HepG2 (cell line): ENCODE measurements at regions not wholly inside any gene's neighbourhood (a gene's known extent, or its start where the extent isn't known, plus 50 kb on each side); places are given as distances from the start of the nearest gene placed in this dataset.

Source experiments
- ATAC-seq: fragments of 200-7000 bp; cut with Tn5 transposase; 3 replicates; pipeline ENCODE4 v1.9.1; 2020; ENCODE audit warnings: mild to moderate bottlenecking, moderate library complexity
- BruUV-seq: library from RNA; stranded (reverse); fragments of 400-500 nt; replicated peaks from 2 replicates; lab custom pipeline; 2021; lab: Mats Ljungman, UMichigan
- CTCF ChIA-PET: fragments of 300-600 bp; formaldehyde crosslinking; extraction: SDS; loops from one replicate; lab custom pipeline; 2021; ENCODE audit warnings: low total read pairs, inconsistent platforms, low intra/inter-chr PET ratio; lab: Yijun Ruan, JAX
- POLR2A ChIA-PET: fragments of 350-600 bp; sonication (Branson Sonifier 250); formaldehyde crosslinking; loops from one replicate; lab custom pipeline; 2020; ENCODE audit warnings: antibody characterized with exemption, inconsistent platforms; lab: Yijun Ruan, JAX
- DNase-seq: peaks from one replicate; pipeline ENCODE4 v3.0.0-alpha.2; 2015; ENCODE audit warnings: low spot score
- FAIRE-seq: peaks from 3 replicates; lab custom pipeline; 2011; peaks lifted over from hg19 to GRCh38; lab: Jason Lieb, UNC
- H2AFZ ChIP-seq: one replicate; pipeline ENCODE4 v1.6.1; 2011; ENCODE audit warnings: low read length, inconsistent platforms
- H3K27ac ChIP-seq: fragments of 300-600 bp; 3 replicates; pipeline ENCODE4 v1.8.0; 2011; ENCODE audit warnings: mixed run types, mild to moderate bottlenecking, mixed read lengths, low read length, inconsistent platforms; ENCODE audit not compliant: insufficient read depth; ENCODE audit errors: extremely low read length
- H3K27me3 ChIP-seq, 2 experiments: fragments of 200-600 bp in 1 of 2; 2 replicates in 1 of 2; 3 replicates in 1 of 2; pipeline versions ENCODE4 v1.6.0 to v1.8.0; 2011; ENCODE audit warnings: low read length in 2 of 2, mild to moderate bottlenecking in 2 of 2, moderate library complexity in 2 of 2, inconsistent platforms in 1 of 2; ENCODE audit not compliant: insufficient read depth in 2 of 2, control insufficient read depth in 1 of 2
- H3K36me3 ChIP-seq, 2 experiments: fragments of 200-600 bp in 1 of 2; replicated peaks in 1 of 2; 2 replicates in 1 of 2; 3 replicates in 1 of 2; pipeline versions ENCODE4 v1.5.1 to v1.8.0; 2011; ENCODE audit warnings: low read length in 2 of 2, inconsistent platforms in 1 of 2; ENCODE audit not compliant: insufficient read depth in 2 of 2, control insufficient read depth in 1 of 2
- H3K4me1 ChIP-seq: 2 replicates; pipeline ENCODE4 v1.5.1; 2012; ENCODE audit warnings: low read length, inconsistent platforms; ENCODE audit not compliant: insufficient read depth
- H3K4me2 ChIP-seq: 2 replicates; pipeline ENCODE4 v1.6.0; 2011; ENCODE audit warnings: low read depth, low read length, inconsistent platforms
- H3K4me3 ChIP-seq, 3 experiments: fragments of 200-600 bp in 1 of 3; sonication (generic), shearing (Covaris generic) in 1 of 3; replicated peaks in 1 of 3; 2 replicates each; pipeline ENCODE4 v1.5.1; 2011 to 2016; ENCODE audit warnings: low read length in 3 of 3, inconsistent platforms in 2 of 3, low read depth in 2 of 3, mild to moderate bottlenecking in 2 of 3, control low read depth in 1 of 3, mixed read lengths in 1 of 3; ENCODE audit not compliant: insufficient read depth in 1 of 3
- H3K79me2 ChIP-seq: one replicate; pipeline ENCODE4 v1.6.1; 2011; ENCODE audit warnings: low read length, inconsistent platforms; ENCODE audit not compliant: insufficient read depth
- H3K9ac ChIP-seq: 2 replicates; pipeline ENCODE4 v1.6.0; 2011; ENCODE audit warnings: mild to moderate bottlenecking, low read depth, low read length, inconsistent platforms; ENCODE audit not compliant: insufficient read depth
- H3K9me3 ChIP-seq: 2 replicates; pipeline ENCODE4 v1.5.1; 2012; ENCODE audit warnings: mild to moderate bottlenecking, low read length
- H4K20me1 ChIP-seq: 2 replicates; pipeline ENCODE4 v1.6.0; 2011; ENCODE audit warnings: inconsistent platforms, mild to moderate bottlenecking, low read length, moderate library complexity; ENCODE audit not compliant: insufficient read depth
- CSRNP1 ChIP-seq: sonication (generic); formaldehyde crosslinking; IDR thresholded peaks from 2 replicates; pipeline ENCODE4 v1.8.1; 2023; ENCODE audit warnings: mild to moderate bottlenecking, missing genetic modification reagents
- CTCF ChIP-seq: sonication (generic); formaldehyde crosslinking; IDR thresholded peaks from 2 replicates; pipeline ENCODE4 v1.5.0; 2020; ENCODE audit warnings: mild to moderate bottlenecking, missing genetic modification reagents, moderate library complexity
- FOSL2 ChIP-seq: sonication (generic); formaldehyde crosslinking; IDR thresholded peaks from 2 replicates; pipeline ENCODE4 v1.4.0; 2020; ENCODE audit warnings: missing genetic modification reagents
- HBP1 ChIP-seq: IDR thresholded peaks from 2 replicates; pipeline ENCODE4 v1.6.1; 2016; ENCODE audit warnings: low read depth, control low read depth
- KDM2A ChIP-seq: sonication (generic); formaldehyde crosslinking; IDR thresholded peaks from 2 replicates; pipeline ENCODE4 v1.4.0; 2020; ENCODE audit warnings: low read depth, missing genetic modification reagents, borderline replicate concordance
- MEF2D ChIP-seq: sonication (generic); formaldehyde crosslinking; IDR thresholded peaks from 2 replicates; pipeline ENCODE4 v1.5.1; 2020; ENCODE audit warnings: mild to moderate bottlenecking, missing genetic modification reagents
- MYC ChIP-seq: sonication (generic); formaldehyde crosslinking; IDR thresholded peaks from 2 replicates; pipeline ENCODE4 v1.9.0; 2021; ENCODE audit warnings: missing genetic modification reagents, borderline replicate concordance
- NFATC3 ChIP-seq: sonication (generic); formaldehyde crosslinking; IDR thresholded peaks from 2 replicates; pipeline ENCODE4 v1.5.1; 2020; ENCODE audit warnings: mild to moderate bottlenecking, missing genetic modification reagents
- NR2F2 ChIP-seq: IDR thresholded peaks from 2 replicates; pipeline ENCODE4 v1.6.1; 2012; ENCODE audit warnings: low read depth, inconsistent platforms, borderline replicate concordance
- PAF1 ChIP-seq: IDR thresholded peaks from 2 replicates; pipeline ENCODE4 v1.6.1; 2016; ENCODE audit warnings: missing genetic modification reagents, missing compliant biosample characterization
- SMC3 ChIP-seq: IDR thresholded peaks from 2 replicates; pipeline ENCODE4 v1.6.1; 2011; ENCODE audit warnings: low read length, improper control_type of control experiment
- STAG1 ChIP-seq: sonication (generic); formaldehyde crosslinking; IDR thresholded peaks from 2 replicates; pipeline ENCODE4 v1.4.0; 2020; ENCODE audit warnings: missing genetic modification reagents
- ZGPAT ChIP-seq: IDR thresholded peaks from 2 replicates; pipeline ENCODE4 v1.6.1; 2016; ENCODE audit warnings: mild to moderate bottlenecking
- ZNF263 ChIP-seq: sonication (generic); formaldehyde crosslinking; IDR thresholded peaks from 2 replicates; pipeline ENCODE4 v1.4.0; 2020; ENCODE audit warnings: missing genetic modification reagents
- WGBS: methylation state at CpG from one replicate; pipeline ENCODE4 v1.1.6; 2017; ENCODE audit warnings: low lambda C conversion rate; 5-methylcytosine and 5-hydroxymethylcytosine counted together
- in situ Hi-C: cut with HindIII; loops from 2 replicates; pipeline ENCODE4 v1.10.0; 2017; ENCODE audit warnings: low pct_unique_long_range_greater_than_20kb; ENCODE audit not compliant: extremely low pct_ligation_motif_present
- intact Hi-C: fragments of 100-400 bp; cut with micrococcal nuclease; formaldehyde crosslinking; loops from one replicate; pipeline ENCODE4 v1.10.0; 2022; ENCODE audit not compliant: unreplicated experiment

GRCh38 chr7:68063171-68063570, 1066.5 kb downstream of the TYW1 start:
- no TSS peak for BruUV-seq
- ATAC-seq (peak; percentile 62), FAIRE-seq (no peak), DNase-seq (no peak)
- intact Hi-C loops = no loop called here
- no peaks in the 10 kb centered on the region for H3K9me3 ChIP-seq
- no peak overlapping the region for H3K4me2 ChIP-seq
- POLR2A ChIA-PET = no interaction called here
- TF ChIP-seq SMC3 (peak; percentile 37; the same call in 1 of the 2 replicates), MEF2D (CRISPR knock-in tag) (no peak), NR2F2 (no peak), STAG1 (CRISPR knock-in tag) (peak; percentile 45), CTCF (CRISPR knock-in tag) (peak; percentile 62)
- H3K79me2 ChIP-seq = no peaks in the 10 kb centered on the region
- H3K9ac ChIP-seq = no peak overlapping the region
- WGBS = 17% methylated on average over 6 of the region's 6 CpGs
- in situ Hi-C loops = no loop called here
- H3K4me1 ChIP-seq = no peaks in the 10 kb centered on the region
- H4K20me1 ChIP-seq = no peaks in the 10 kb centered on the region
- no peaks in the 10 kb centered on the region for H3K27me3 ChIP-seq
- no peak overlapping the region for H3K27ac ChIP-seq
- H3K36me3 ChIP-seq = no peaks in the 10 kb centered on the region
- H3K4me3 ChIP-seq = no peak overlapping the region
- CTCF ChIA-PET = no interaction called here
- H2AFZ ChIP-seq = no peak overlapping the region

- intact Hi-C loops = no loop called here
- Histone ChIP-seq H3K9me3 (no peaks in the 10 kb centered on the region), H3K79me2 (no peaks in the 10 kb centered on the region), H4K20me1 (no peaks in the 10 kb centered on the region), H3K36me3 (no peaks in the 10 kb centered on the region), H3K4me2 (no peak overlapping the region), H3K4me3 (no peak overlapping the region), H3K27me3 (no peaks in the 10 kb centered on the region), H3K4me1 (no peaks in the 10 kb centered on the region), H3K27ac (no peak overlapping the region), H3K9ac (no peak overlapping the region), H2AFZ (no peak overlapping the region)
- DNase-seq (no peak), ATAC-seq (no peak), FAIRE-seq (no peak)
- POLR2A ChIA-PET = no interaction called here
- in situ Hi-C loops = no loop called here
- CTCF ChIA-PET = no interaction called here
- WGBS = 53% methylated on average over 4 of the region's 4 CpGs
- BruUV-seq = no TSS peak
- TF ChIP-seq CSRNP1 (CRISPR knock-in tag) = no peak
- no peak for TF ChIP-seq NFATC3 (CRISPR knock-in tag)
- TF ChIP-seq PAF1 (CRISPR knock-in tag) = no peak
- no peak for TF ChIP-seq FOSL2 (CRISPR knock-in tag)
- no peak for TF ChIP-seq HBP1 (CRISPR knock-in tag)
- TF ChIP-seq ZGPAT (CRISPR knock-in tag) = no peak
- no peak for TF ChIP-seq MYC (CRISPR knock-in tag)
- no peak for TF ChIP-seq ZNF263 (CRISPR knock-in tag)
- TF ChIP-seq KDM2A (CRISPR knock-in tag) = no peak
These were observed 1068.9 kb downstream of the TYW1 start for GRCh38 chr7:68065581-68065980.
